A549 (cell line): ENCODE measurements at regions not wholly inside any gene's neighbourhood (a gene's known extent, or its start where the extent isn't known, plus 50 kb on each side); places are given as distances from the start of the nearest gene placed in this dataset.

Experiments
- KDM1A ChIP-seq: fragments of 200-600 bp; sonication (generic); IDR thresholded peaks from 2 replicates; pipeline ENCODE4 v1.6.1; 2016; ENCODE audit warnings: low read depth, mild to moderate bottlenecking
- POLR2A ChIP-seq: IDR thresholded peaks from 2 replicates; pipeline ENCODE4 v1.6.1; 2012; ENCODE audit warnings: mild to moderate bottlenecking, low read length
- RAD21 ChIP-seq, 2 experiments: fragments of >200 bp in 1 of 2; sonication (Bioruptor Twin) in 1 of 2; formaldehyde crosslinking in 1 of 2; IDR thresholded peaks in 1 of 2; conservative IDR thresholded peaks in 1 of 2; 2 replicates in 1 of 2; 3 replicates in 1 of 2; pipeline ENCODE4 v1.6.1; 2012 to 2018; ENCODE audit warnings: inconsistent platforms in 1 of 2
- RFX5 ChIP-seq: fragments of 450-650 bp; IDR thresholded peaks from 2 replicates; pipeline ENCODE4 v1.7.1; 2014; ENCODE audit warnings: antibody characterized with exemption, mild to moderate bottlenecking, moderate library complexity
- TF ChIP-seq, protein P1 (sequence below): IDR thresholded peaks from 2 replicates; pipeline ENCODE4 v1.6.1; 2012

DNA sequence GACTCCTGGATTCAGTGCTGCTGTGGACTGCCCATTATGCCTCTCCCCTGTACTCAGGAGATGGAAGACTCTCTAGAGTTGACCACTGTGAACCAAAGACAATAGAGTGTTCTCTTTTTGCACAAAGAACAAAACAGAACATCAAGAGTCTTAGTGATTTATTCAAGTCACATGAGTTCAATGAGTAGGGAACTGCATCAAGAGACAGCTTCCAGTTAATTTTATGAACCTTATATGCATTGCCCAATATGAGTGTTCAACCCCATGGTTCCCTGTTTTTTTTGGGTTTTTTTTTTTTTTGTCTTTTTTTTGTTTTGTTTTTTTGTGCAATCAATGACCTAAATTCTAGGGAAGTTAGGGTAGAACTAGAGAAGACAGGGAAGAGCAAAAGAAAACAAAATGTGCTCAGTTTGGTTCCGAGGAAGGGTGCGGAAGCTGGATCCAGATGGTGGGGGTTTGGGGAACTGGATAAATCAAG lies 224.3 kb downstream of the MAFB start:
- TF ChIP-seq KDM1A (no peak), POLR2A (no peak), RFX5 (no peak), RAD21 (conservative IDR thresholded peaks at IDR 0.05 in 1 of 2, IDR thresholded peaks at IDR 0.05 in 1 of 2) (no peak)
- TF ChIP-seq, protein P1, sequence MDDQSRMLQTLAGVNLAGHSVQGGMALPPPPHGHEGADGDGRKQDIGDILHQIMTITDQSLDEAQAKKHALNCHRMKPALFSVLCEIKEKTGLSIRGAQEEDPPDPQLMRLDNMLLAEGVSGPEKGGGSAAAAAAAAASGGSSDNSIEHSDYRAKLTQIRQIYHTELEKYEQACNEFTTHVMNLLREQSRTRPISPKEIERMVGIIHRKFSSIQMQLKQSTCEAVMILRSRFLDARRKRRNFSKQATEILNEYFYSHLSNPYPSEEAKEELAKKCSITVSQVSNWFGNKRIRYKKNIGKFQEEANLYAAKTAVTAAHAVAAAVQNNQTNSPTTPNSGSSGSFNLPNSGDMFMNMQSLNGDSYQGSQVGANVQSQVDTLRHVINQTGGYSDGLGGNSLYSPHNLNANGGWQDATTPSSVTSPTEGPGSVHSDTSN: no peak
